ENCODE measurements at regions not wholly inside any gene's neighbourhood (a gene's known extent, or its start where the extent isn't known, plus 50 kb on each side); places are given as distances from the start of the nearest gene placed in this dataset.

DNA sequence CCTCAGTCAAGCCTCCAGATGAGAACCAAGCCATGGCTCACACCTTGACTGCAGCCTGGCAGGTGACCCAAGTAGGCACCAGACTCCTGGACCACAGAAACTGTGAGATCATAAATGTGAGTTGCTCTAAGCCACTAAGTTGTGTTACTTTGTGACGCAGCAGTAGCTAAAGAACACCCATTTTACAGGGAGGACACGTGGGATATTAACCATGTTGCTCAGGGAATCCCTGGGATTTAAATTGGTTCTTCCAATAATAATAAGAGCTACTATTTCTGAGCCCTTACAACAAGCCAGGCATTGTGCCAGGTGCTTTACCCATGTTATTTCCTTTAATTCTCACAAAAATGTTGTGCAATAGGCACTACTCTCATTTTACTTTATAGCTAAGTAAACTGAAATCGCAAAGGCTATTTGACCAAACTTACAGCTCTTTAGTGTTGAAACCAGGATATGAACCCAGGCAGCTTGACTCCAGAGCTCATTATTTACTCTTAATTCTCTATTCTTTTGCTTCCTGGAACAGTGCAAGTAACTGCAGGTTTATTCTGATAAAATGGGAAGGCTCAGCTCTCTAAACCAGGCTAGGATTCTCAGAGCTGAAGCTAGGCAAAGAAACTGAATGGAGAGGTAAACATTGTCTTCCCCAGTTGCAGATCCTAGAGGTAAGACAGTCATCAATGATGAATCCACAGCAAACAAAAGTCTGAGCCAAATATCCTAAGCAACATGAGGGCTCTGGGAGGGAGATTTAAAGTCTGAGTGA, 294.4 kb downstream of the KBTBD8 start:
- Mint-ChIP-seq H3K27ac (no peak overlapping the region), H3K4me1 (ENCODE audit: low read depth) (peaks cover 7% of the 10 kb centered on the region), H3K36me3 (ENCODE audit: insufficient read depth) (no peaks in the 10 kb centered on the region), H3K4me3 (ENCODE audit: low read depth) (no peak overlapping the region), H3K27me3 (no peaks in the 10 kb centered on the region), H3K9me3 (ENCODE audit: low read depth) (no peaks in the 10 kb centered on the region)
- no peak for DNase-seq (ENCODE audit: low spot score, unreplicated experiment)
- TF ChIP-seq, protein P1, sequence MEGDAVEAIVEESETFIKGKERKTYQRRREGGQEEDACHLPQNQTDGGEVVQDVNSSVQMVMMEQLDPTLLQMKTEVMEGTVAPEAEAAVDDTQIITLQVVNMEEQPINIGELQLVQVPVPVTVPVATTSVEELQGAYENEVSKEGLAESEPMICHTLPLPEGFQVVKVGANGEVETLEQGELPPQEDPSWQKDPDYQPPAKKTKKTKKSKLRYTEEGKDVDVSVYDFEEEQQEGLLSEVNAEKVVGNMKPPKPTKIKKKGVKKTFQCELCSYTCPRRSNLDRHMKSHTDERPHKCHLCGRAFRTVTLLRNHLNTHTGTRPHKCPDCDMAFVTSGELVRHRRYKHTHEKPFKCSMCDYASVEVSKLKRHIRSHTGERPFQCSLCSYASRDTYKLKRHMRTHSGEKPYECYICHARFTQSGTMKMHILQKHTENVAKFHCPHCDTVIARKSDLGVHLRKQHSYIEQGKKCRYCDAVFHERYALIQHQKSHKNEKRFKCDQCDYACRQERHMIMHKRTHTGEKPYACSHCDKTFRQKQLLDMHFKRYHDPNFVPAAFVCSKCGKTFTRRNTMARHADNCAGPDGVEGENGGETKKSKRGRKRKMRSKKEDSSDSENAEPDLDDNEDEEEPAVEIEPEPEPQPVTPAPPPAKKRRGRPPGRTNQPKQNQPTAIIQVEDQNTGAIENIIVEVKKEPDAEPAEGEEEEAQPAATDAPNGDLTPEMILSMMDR (IDR thresholded peaks at IDR 0.05; ENCODE audit: unreplicated experiment) = no peak

- H3K27ac Mint-ChIP-seq = no peak overlapping the region
- no peak for DNase-seq (ENCODE audit: low spot score, unreplicated experiment)
Observed at GRCh38 chr3:67294341-67294740, 296.2 kb downstream of the KBTBD8 start.

GRCh38 chr3:67296039-67296892, 298.2 kb downstream of the KBTBD8 start:
- no peaks in the 10 kb centered on the region for H3K27me3 Mint-ChIP-seq
- H3K4me3 Mint-ChIP-seq (ENCODE audit: low read depth) = no peak overlapping the region
- H3K36me3 Mint-ChIP-seq (ENCODE audit: insufficient read depth) = no peaks in the 10 kb centered on the region
- TF ChIP-seq, protein P1 (IDR thresholded peaks at IDR 0.05; ENCODE audit: unreplicated experiment) = no peak
- H3K27ac Mint-ChIP-seq = no peak overlapping the region
- no peak for DNase-seq (ENCODE audit: low spot score, unreplicated experiment)
- peaks cover 7% of the 10 kb centered on the region for H3K4me1 Mint-ChIP-seq (ENCODE audit: low read depth)
- no peaks in the 10 kb centered on the region for H3K9me3 Mint-ChIP-seq (ENCODE audit: low read depth)

More at GRCh38 chr3:67294341-67294740, 296.2 kb downstream of the KBTBD8 start:
- Mint-ChIP-seq H3K4me3 (ENCODE audit: low read depth) (no peak overlapping the region), H3K36me3 (ENCODE audit: insufficient read depth) (no peaks in the 10 kb centered on the region), H3K9me3 (ENCODE audit: low read depth) (no peaks in the 10 kb centered on the region), H3K4me1 (ENCODE audit: low read depth) (peaks cover 7% of the 10 kb centered on the region), H3K27me3 (no peaks in the 10 kb centered on the region)
- TF ChIP-seq, protein P1 (IDR thresholded peaks at IDR 0.05; ENCODE audit: unreplicated experiment) = no peak

DNA sequence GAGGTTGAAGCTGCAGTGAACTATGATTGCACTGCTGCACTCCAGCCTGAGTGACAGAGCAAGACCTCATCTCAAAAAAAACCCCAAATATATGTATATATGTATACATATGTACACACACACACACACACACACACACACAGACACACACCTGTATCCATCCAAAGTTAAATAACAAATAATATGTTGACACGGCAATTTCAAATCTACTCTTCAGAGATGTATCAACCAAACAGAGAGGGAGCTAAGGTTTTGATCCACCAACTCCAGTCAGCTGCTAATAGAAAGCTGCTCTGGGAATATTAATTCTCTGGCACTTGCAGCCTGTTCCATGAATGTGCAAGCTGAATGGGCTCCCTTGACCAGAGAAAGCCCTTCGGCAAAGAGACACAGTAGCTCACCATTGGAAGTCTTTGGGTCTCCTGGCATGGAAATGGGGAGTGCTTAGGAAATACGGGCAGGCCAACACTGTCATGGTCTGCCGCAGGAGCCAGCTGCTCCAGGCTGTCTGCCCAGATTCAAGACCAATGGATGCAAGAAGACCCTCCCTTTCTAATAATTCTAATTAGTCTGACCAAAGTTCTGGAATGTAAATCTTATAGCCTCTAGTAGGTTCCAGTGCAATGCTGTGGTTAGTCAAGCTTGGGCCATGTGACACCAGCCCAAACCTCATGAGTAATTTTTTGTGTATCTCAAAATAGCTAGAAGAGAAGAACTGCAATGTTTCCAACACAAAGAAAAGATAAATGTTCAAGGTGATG, 299.8 kb downstream of the KBTBD8 start:
- Mint-ChIP-seq H3K27me3 (no peaks in the 10 kb centered on the region), H3K4me1 (ENCODE audit: low read depth) (peaks cover 4% of the 10 kb centered on the region), H3K36me3 (ENCODE audit: insufficient read depth) (no peaks in the 10 kb centered on the region), H3K27ac (no peak overlapping the region), H3K9me3 (ENCODE audit: low read depth) (no peaks in the 10 kb centered on the region), H3K4me3 (ENCODE audit: low read depth) (no peak overlapping the region)
- TF ChIP-seq, protein P1 (IDR thresholded peaks at IDR 0.05; ENCODE audit: unreplicated experiment) = no peak
- no peak for DNase-seq (ENCODE audit: low spot score, unreplicated experiment)

DNA sequence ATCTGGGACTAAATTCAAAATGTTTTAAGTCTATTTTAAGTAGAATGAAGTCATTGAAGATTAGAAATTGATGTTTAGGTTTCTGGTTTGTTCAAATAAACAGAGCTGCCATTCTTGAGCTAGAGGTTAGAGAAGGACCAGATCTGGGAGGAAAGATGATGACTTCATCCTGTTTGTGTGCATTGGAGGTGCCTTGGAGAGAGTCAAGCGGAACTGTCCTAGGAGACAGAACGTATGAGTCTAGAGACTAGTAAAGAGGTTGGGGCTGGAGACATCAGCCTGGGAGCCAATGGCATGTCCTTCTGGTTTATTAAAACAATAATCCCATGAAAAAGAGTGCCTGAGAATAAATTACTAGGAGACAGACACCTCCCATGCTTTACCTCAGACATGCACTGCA, 303.4 kb downstream of the KBTBD8 start:
- Mint-ChIP-seq H3K27me3 (no peaks in the 10 kb centered on the region), H3K9me3 (ENCODE audit: low read depth) (peaks cover 4% of the 10 kb centered on the region), H3K4me1 (ENCODE audit: low read depth) (no peaks in the 10 kb centered on the region), H3K4me3 (ENCODE audit: low read depth) (no peak overlapping the region), H3K27ac (no peak overlapping the region), H3K36me3 (ENCODE audit: insufficient read depth) (no peaks in the 10 kb centered on the region)
- DNase-seq (ENCODE audit: low spot score, unreplicated experiment) = no peak
- TF ChIP-seq, protein P1 (IDR thresholded peaks at IDR 0.05; ENCODE audit: unreplicated experiment) = no peak
